Sigmoid colon (tissue), 6 donors: ENCODE measurements at regions not wholly inside any gene's neighbourhood (a gene's known extent, or its start where the extent isn't known, plus 50 kb on each side); places are given as distances from the start of the nearest gene placed in this dataset.
A peak's percentile ranks its signal among the peaks of the same experiment; 100 is the strongest.
"Not testable (repeated sequence)": the region's sequence is repeated elsewhere in the genome, so short reads cannot be mapped to it uniquely, and the experiment has no call there.

Experiments used
- DNase-seq: peaks from one replicate; pipeline ENCODE4 v3.0.0-alpha.2; 2019
- H3K27ac ChIP-seq, 4 donors: fragments of 200-600 bp; sonication (generic); one replicate each; pipeline ENCODE4 v1.5.1; 2016 to 2019; ENCODE audit warnings: mild to moderate bottlenecking in 1 of 4
- H3K27me3 ChIP-seq, 3 donors: fragments of 200-600 bp; sonication (generic); one replicate each; pipeline ENCODE4 v1.5.1; 2019; ENCODE audit warnings: mild to moderate bottlenecking in 1 of 3
- H3K36me3 ChIP-seq, 4 donors: fragments of 200-600 bp; sonication (generic); one replicate each; pipeline ENCODE4 v1.5.1; 2016 to 2019
- H3K4me1 ChIP-seq, 4 donors: fragments of 200-600 bp; sonication (generic); one replicate each; pipeline ENCODE4 v1.5.1; 2017 to 2019
- H3K4me3 ChIP-seq, 4 donors: fragments of 200-600 bp; sonication (generic); one replicate each; pipeline ENCODE4 v1.5.1; 2017 to 2019; ENCODE audit warnings: mild to moderate bottlenecking in 2 of 4, moderate library complexity in 1 of 4
- H3K9me3 ChIP-seq, 4 donors: fragments of 200-600 bp in 3 of 4; sonication (generic) in 3 of 4; one replicate each; pipeline versions ENCODE4 v1.5.1 to v1.6.1; 2013 to 2019
- WGBS, 2 donors: extraction: QIAGEN DNeasy Blood & Tissue Kit; methylation state at CpG; one replicate each; pipeline ENCODE4 v1.1.7; 2013; 5-methylcytosine and 5-hydroxymethylcytosine counted together
- intact Hi-C: fragments of 100-400 bp; cut with DNase I; formaldehyde crosslinking; loops from one replicate; pipeline ENCODE4 v1.15.1; 2023
- donor health status: healthy with polysubstance abuse.
- donor health status: healthy.

GRCh38 chr4:49139513-49139912, 153.4 kb downstream of the CWH43 start:
- DNase-seq, H3K9me3 ChIP-seq, intact Hi-C loops, H3K4me3 ChIP-seq, H3K36me3 ChIP-seq, H3K27me3 ChIP-seq, H3K27ac ChIP-seq, H3K4me1 ChIP-seq: not testable (repeated sequence)
- 86 to 87% methylated on average over 7 of the region's 8 CpGs for WGBS, 2 donors

GRCh38 chr4:49140351-49140750, 154.3 kb downstream of the CWH43 start:
- intact Hi-C loops, H3K4me1 ChIP-seq, H3K36me3 ChIP-seq, H3K27ac ChIP-seq, H3K4me3 ChIP-seq, H3K9me3 ChIP-seq, H3K27me3 ChIP-seq: not testable (repeated sequence)
- WGBS, 2 donors = 36 to 47% methylated on average over 8 of the region's 8 CpGs
- DNase-seq = peak; percentile 87

GRCh38 chr4:49141955-49142354, 155.9 kb downstream of the CWH43 start:
- H3K4me3 ChIP-seq, intact Hi-C loops, H3K27ac ChIP-seq, H3K27me3 ChIP-seq, H3K4me1 ChIP-seq, DNase-seq, H3K36me3 ChIP-seq: not testable (repeated sequence)
- 69 to 89% methylated on average over 3 to 6 of the region's 8 CpGs for WGBS, 2 donors
- peaks cover 0 to 14% (median 2%) of the 10 kb centered on the region in 4 donors for H3K9me3 ChIP-seq

- peaks cover 0 to 37% (median 2%) of the 10 kb centered on the region in 4 donors for H3K9me3 ChIP-seq
Measured at GRCh38 chr4:49147143-49147542, 161.1 kb downstream of the CWH43 start.

GRCh38 chr4:49147596-49147995, 161.5 kb downstream of the CWH43 start:
- DNase-seq, H3K27ac ChIP-seq, H3K36me3 ChIP-seq, intact Hi-C loops, H3K27me3 ChIP-seq, H3K4me3 ChIP-seq, H3K4me1 ChIP-seq: not testable (repeated sequence)
- H3K9me3 ChIP-seq = peaks cover 0 to 41% (median 2%) of the 10 kb centered on the region in 4 donors
- 46 to 61% methylated on average over 6 of the region's 6 CpGs for WGBS, 2 donors

More at GRCh38 chr4:49147143-49147542, 161.1 kb downstream of the CWH43 start:
- WGBS, 2 donors = 71 to 78% methylated on average over 7 of the region's 7 CpGs
- H3K27me3 ChIP-seq, H3K36me3 ChIP-seq, DNase-seq, H3K4me3 ChIP-seq, H3K4me1 ChIP-seq, intact Hi-C loops, H3K27ac ChIP-seq: not testable (repeated sequence)

- intact Hi-C loops, DNase-seq, H3K36me3 ChIP-seq, H3K27ac ChIP-seq, H3K27me3 ChIP-seq, H3K4me3 ChIP-seq, H3K4me1 ChIP-seq: not testable (repeated sequence)
- H3K9me3 ChIP-seq = peaks cover 0 to 52% (median 1%) of the 10 kb centered on the region in 4 donors
- 69 to 70% methylated on average over 21 of the region's 21 CpGs for WGBS, 2 donors
Measured at GRCh38 chr4:49149006-49149975, 163.2 kb downstream of the CWH43 start.

- intact Hi-C loops, DNase-seq, H3K27ac ChIP-seq, H3K27me3 ChIP-seq, H3K4me1 ChIP-seq, H3K36me3 ChIP-seq, H3K4me3 ChIP-seq: not testable (repeated sequence)
- WGBS, 2 donors = 51 to 56% methylated on average over 10 of the region's 10 CpGs
- H3K9me3 ChIP-seq = peaks cover 0 to 56% (median 0%) of the 10 kb centered on the region in 4 donors
Measured at GRCh38 chr4:49150351-49151083, 164.4 kb downstream of the CWH43 start.

- intact Hi-C loops, H3K27ac ChIP-seq, H3K4me1 ChIP-seq, H3K4me3 ChIP-seq, H3K36me3 ChIP-seq, H3K27me3 ChIP-seq, DNase-seq: not testable (repeated sequence)
- H3K9me3 ChIP-seq = peaks cover 0 to 44% (median 1%) of the 10 kb centered on the region in 4 donors
- WGBS, 2 donors = 75 to 87% methylated on average over 11 of the region's 11 CpGs
Measured at GRCh38 chr4:49153011-49153410, 166.9 kb downstream of the CWH43 start.

- H3K4me3 ChIP-seq, H3K27ac ChIP-seq, H3K36me3 ChIP-seq, H3K27me3 ChIP-seq, intact Hi-C loops, DNase-seq, H3K4me1 ChIP-seq: not testable (repeated sequence)
- H3K9me3 ChIP-seq = peaks cover 0 to 41% (median 1%) of the 10 kb centered on the region in 4 donors
- WGBS, 2 donors = 62 to 63% methylated on average over 11 of the region's 11 CpGs
Measured at GRCh38 chr4:49154308-49155103, 168.4 kb downstream of the CWH43 start.

- 72 to 80% methylated on average over 7 of the region's 7 CpGs for WGBS, 2 donors
- H3K9me3 ChIP-seq = peaks cover 0 to 35% (median 1%) of the 10 kb centered on the region in 4 donors
- H3K4me3 ChIP-seq, H3K36me3 ChIP-seq, H3K27me3 ChIP-seq, intact Hi-C loops, DNase-seq, H3K27ac ChIP-seq, H3K4me1 ChIP-seq: not testable (repeated sequence)
Measured at GRCh38 chr4:49155270-49155669, 169.2 kb downstream of the CWH43 start.

GRCh38 chr4:49156309-49156708, 170.2 kb downstream of the CWH43 start:
- H3K4me3 ChIP-seq, H3K27me3 ChIP-seq, intact Hi-C loops, H3K27ac ChIP-seq, H3K36me3 ChIP-seq, DNase-seq, H3K4me1 ChIP-seq: not testable (repeated sequence)
- H3K9me3 ChIP-seq = peaks cover 0 to 28% (median 1%) of the 10 kb centered on the region in 4 donors
- WGBS, 2 donors = 68 to 72% methylated on average over 6 of the region's 6 CpGs

GRCh38 chr4:49157630-49158029, 171.6 kb downstream of the CWH43 start:
- intact Hi-C loops, H3K27ac ChIP-seq, H3K36me3 ChIP-seq, H3K4me1 ChIP-seq, H3K27me3 ChIP-seq, DNase-seq, H3K4me3 ChIP-seq: not testable (repeated sequence)
- peaks cover 0 to 24% (median 1%) of the 10 kb centered on the region in 4 donors for H3K9me3 ChIP-seq
- WGBS, 2 donors = 51 to 63% methylated on average over 2 of the region's 2 CpGs
